Astrocyte (in vitro differentiated cells and primary cell): ENCODE measurements at regions not wholly inside any gene's neighbourhood (a gene's known extent, or its start where the extent isn't known, plus 50 kb on each side); places are given as distances from the start of the nearest gene placed in this dataset.
A peak's percentile ranks its signal among the peaks of the same experiment; 100 is the strongest.

Experiments used
- DNase-seq: peaks from one replicate; pipeline ENCODE4 v3.0.0-alpha.2; 2010; ENCODE audit warnings: low read depth
- FAIRE-seq: peaks from 2 replicates; lab custom pipeline; 2011; peaks lifted over from hg19 to GRCh38; lab: Jason Lieb, UNC
- H2AFZ ChIP-seq: 2 replicates; pipeline ENCODE4 v1.6.0; 2012; ENCODE audit warnings: low read depth, low read length, inconsistent platforms
- H3K27ac ChIP-seq: 2 replicates; pipeline ENCODE4 v1.5.1; 2011; ENCODE audit warnings: low read depth, low read length, inconsistent platforms
- H3K27me3 ChIP-seq: 2 replicates; pipeline ENCODE4 v1.6.0; 2011; ENCODE audit warnings: low read length, inconsistent platforms; ENCODE audit not compliant: insufficient read depth
- H3K36me3 ChIP-seq: 2 replicates; pipeline ENCODE4 v1.5.1; 2011; ENCODE audit warnings: low read length, inconsistent platforms; ENCODE audit not compliant: insufficient read depth
- H3K4me1 ChIP-seq: 2 replicates; pipeline ENCODE4 v1.5.1; 2011; ENCODE audit warnings: low read length, inconsistent platforms; ENCODE audit not compliant: insufficient read depth
- H3K4me2 ChIP-seq: 2 replicates; pipeline ENCODE4 v1.6.0; 2012; ENCODE audit warnings: low read length, inconsistent platforms
- H3K4me3 ChIP-seq: 2 replicates; pipeline ENCODE4 v1.5.1; 2011; ENCODE audit warnings: low read depth, mild to moderate bottlenecking, low read length, inconsistent platforms; ENCODE audit not compliant: insufficient read depth
- H3K79me2 ChIP-seq: 2 replicates; pipeline ENCODE4 v1.6.0; 2012; ENCODE audit warnings: mild to moderate bottlenecking, low read length, inconsistent platforms; ENCODE audit not compliant: insufficient read depth
- H3K9ac ChIP-seq: 2 replicates; pipeline ENCODE4 v1.6.0; 2012; ENCODE audit warnings: mild to moderate bottlenecking, low read length, inconsistent platforms
- H3K9me3 ChIP-seq: 2 replicates; pipeline ENCODE4 v1.5.1; 2012; ENCODE audit warnings: low read depth, mild to moderate bottlenecking, low read length, inconsistent platforms; ENCODE audit not compliant: insufficient read depth
- H4K20me1 ChIP-seq: 2 replicates; pipeline ENCODE4 v1.6.0; 2012; ENCODE audit warnings: low read length, inconsistent platforms; ENCODE audit not compliant: insufficient read depth
- H3K27ac Mint-ChIP-seq: one replicate; pipeline ENCODE4 v1.8.0; 2021; ENCODE audit warnings: mild to moderate bottlenecking, mixed read lengths; ENCODE audit not compliant: unreplicated experiment
- H3K27me3 Mint-ChIP-seq: one replicate; pipeline ENCODE4 v1.8.0; 2021; ENCODE audit warnings: low read depth, mixed read lengths; ENCODE audit not compliant: unreplicated experiment
- H3K36me3 Mint-ChIP-seq: one replicate; pipeline ENCODE4 v1.8.0; 2021; ENCODE audit warnings: low read depth, mixed read lengths; ENCODE audit not compliant: unreplicated experiment
- H3K4me1 Mint-ChIP-seq: one replicate; pipeline ENCODE4 v1.8.0; 2021; ENCODE audit warnings: low read depth, mixed read lengths; ENCODE audit not compliant: unreplicated experiment
- H3K4me3 Mint-ChIP-seq: one replicate; pipeline ENCODE4 v1.8.0; 2021; ENCODE audit warnings: mild to moderate bottlenecking, moderate library complexity, mixed read lengths; ENCODE audit not compliant: unreplicated experiment
- H3K9me3 Mint-ChIP-seq: one replicate; pipeline ENCODE4 v1.8.0; 2021; ENCODE audit warnings: mild to moderate bottlenecking, mixed read lengths; ENCODE audit not compliant: unreplicated experiment
- EZH2 ChIP-seq: IDR thresholded peaks from 2 replicates; pipeline ENCODE4 v1.6.1; 2012; ENCODE audit warnings: mild to moderate bottlenecking, low read length, inconsistent platforms; ENCODE audit not compliant: insufficient read depth
- TF ChIP-seq, protein P1 (sequence below): IDR thresholded peaks from 2 replicates; pipeline ENCODE4 v1.5.1; 2011; ENCODE audit warnings: low read depth, mild to moderate bottlenecking, inconsistent platforms, low read length, moderate library complexity; ENCODE audit not compliant: insufficient read depth

DNA sequence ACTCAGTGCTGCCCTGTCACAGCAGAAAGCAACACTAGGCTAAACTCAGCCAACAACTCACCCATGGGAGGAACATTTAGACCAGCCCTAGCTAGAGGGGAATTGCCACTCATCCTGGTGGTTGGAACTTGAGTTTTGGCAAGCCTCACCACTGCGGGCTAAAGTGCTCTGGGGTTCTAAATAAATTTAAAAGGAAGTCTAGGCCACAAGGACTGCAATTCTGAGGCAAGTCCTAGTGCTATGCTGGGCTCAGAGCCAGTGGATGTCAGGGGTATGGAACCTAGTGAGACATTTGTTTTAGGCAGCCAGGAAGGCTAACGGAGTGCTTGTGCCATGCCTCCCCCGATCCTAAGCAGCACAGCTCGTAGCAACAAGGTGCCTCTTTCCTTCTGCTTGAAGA, 78.0 kb downstream of the RGS13 start:
- no peak for TF ChIP-seq EZH2
- TF ChIP-seq, protein P1, sequence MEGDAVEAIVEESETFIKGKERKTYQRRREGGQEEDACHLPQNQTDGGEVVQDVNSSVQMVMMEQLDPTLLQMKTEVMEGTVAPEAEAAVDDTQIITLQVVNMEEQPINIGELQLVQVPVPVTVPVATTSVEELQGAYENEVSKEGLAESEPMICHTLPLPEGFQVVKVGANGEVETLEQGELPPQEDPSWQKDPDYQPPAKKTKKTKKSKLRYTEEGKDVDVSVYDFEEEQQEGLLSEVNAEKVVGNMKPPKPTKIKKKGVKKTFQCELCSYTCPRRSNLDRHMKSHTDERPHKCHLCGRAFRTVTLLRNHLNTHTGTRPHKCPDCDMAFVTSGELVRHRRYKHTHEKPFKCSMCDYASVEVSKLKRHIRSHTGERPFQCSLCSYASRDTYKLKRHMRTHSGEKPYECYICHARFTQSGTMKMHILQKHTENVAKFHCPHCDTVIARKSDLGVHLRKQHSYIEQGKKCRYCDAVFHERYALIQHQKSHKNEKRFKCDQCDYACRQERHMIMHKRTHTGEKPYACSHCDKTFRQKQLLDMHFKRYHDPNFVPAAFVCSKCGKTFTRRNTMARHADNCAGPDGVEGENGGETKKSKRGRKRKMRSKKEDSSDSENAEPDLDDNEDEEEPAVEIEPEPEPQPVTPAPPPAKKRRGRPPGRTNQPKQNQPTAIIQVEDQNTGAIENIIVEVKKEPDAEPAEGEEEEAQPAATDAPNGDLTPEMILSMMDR: no peak

DNA sequence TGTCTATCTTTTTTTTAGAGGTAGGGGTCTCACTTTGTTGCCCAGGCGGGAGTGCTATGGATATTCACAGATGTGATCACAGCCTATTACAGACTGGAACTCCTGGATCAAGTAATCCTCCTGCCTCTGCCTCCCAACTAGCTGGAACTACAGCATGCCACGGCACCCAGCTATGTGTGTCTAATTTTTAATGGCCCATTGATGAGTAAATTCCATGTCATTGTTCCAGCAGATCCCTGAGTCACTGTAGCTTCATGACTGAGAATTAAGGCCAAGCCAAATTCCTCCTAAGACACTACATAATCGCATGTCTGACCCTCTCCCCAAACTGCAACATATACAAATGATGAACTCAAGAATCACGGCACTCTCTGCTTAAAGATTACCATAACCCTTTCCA, 84.2 kb upstream of the RGS2 start:
- FAIRE-seq (peak; percentile 9), DNase-seq (peak; percentile 53)
- H3K27me3 Mint-ChIP-seq: no peaks in the 10 kb centered on the region
- TF ChIP-seq, protein P1: no peak
- no peak for TF ChIP-seq EZH2
- no peak overlapping the region for H3K27ac ChIP-seq
- H3K9me3 Mint-ChIP-seq: peaks cover 2% of the 10 kb centered on the region
- H3K36me3 ChIP-seq: no peaks in the 10 kb centered on the region
- H3K9me3 ChIP-seq: peaks cover 1% of the 10 kb centered on the region
- H3K9ac ChIP-seq: no peak overlapping the region
- H2AFZ ChIP-seq: peak overlapping the region; percentile 49
- H3K4me1 Mint-ChIP-seq: peaks cover 3% of the 10 kb centered on the region
- no peaks in the 10 kb centered on the region for H3K36me3 Mint-ChIP-seq
- no peaks in the 10 kb centered on the region for H4K20me1 ChIP-seq
- H3K4me1 ChIP-seq: peaks cover 6% of the 10 kb centered on the region
- H3K27ac Mint-ChIP-seq: no peak overlapping the region
- peak overlapping the region; percentile 45 for H3K4me2 ChIP-seq
- H3K27me3 ChIP-seq: no peaks in the 10 kb centered on the region
- H3K4me3 Mint-ChIP-seq: no peak overlapping the region
- no peaks in the 10 kb centered on the region for H3K79me2 ChIP-seq
- no peak overlapping the region for H3K4me3 ChIP-seq

More for the DNA sequence above, 78.0 kb downstream of the RGS13 start:
- no peaks in the 10 kb centered on the region for H4K20me1 ChIP-seq
- no peaks in the 10 kb centered on the region for H3K36me3 ChIP-seq
- Mint-ChIP-seq H3K27me3 (no peaks in the 10 kb centered on the region), H3K36me3 (no peaks in the 10 kb centered on the region), H3K27ac (no peak overlapping the region), H3K4me1 (no peaks in the 10 kb centered on the region), H3K9me3 (peaks cover 4% of the 10 kb centered on the region), H3K4me3 (no peak overlapping the region)
- H3K4me1 ChIP-seq: peaks cover 4% of the 10 kb centered on the region
- H3K4me2 ChIP-seq: no peak overlapping the region
- DNase-seq (peak; percentile 20), FAIRE-seq (no peak)
- no peaks in the 10 kb centered on the region for H3K79me2 ChIP-seq
- H3K27ac ChIP-seq: no peak overlapping the region
- H3K4me3 ChIP-seq: no peak overlapping the region
- no peak overlapping the region for H3K9ac ChIP-seq
- H3K27me3 ChIP-seq: no peaks in the 10 kb centered on the region
- no peak overlapping the region for H2AFZ ChIP-seq
- no peaks in the 10 kb centered on the region for H3K9me3 ChIP-seq

DNA sequence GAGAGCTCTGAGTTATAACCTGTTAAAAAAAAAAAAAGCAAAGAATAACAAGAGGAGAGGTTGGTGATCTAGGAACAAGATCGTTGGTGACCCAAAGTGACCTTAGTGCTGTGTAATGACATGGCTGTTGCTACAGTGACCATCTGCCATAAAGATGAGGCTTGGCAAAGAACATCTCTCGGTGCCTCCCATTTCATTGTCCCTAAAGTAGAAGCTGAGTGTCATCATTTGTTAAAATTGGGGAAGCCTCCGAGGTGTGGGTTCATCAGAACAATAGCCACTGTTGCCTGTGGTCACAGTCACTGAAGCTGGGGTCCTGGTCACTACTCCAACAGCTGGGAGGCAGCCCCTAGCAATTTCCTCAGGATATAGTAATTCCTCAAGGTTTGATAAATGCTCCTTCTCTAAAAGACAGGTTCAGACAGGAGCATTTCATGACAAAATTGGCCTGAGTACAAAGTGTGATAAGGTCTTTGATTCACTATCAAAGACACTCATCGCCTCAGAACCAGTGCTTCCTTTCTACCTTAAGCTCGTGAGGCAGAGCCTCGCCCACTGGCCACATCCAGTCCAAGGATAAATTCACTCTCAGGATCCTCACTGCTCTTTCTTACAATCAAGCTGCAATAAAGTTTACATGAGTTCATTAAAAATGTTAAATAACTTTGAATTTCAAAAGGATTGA, 81.9 kb upstream of the RGS2 start:
- Histone ChIP-seq H3K9me3 (no peaks in the 10 kb centered on the region), H3K27me3 (no peaks in the 10 kb centered on the region), H3K4me3 (no peak overlapping the region), H3K36me3 (no peaks in the 10 kb centered on the region), H3K4me2 (no peak overlapping the region), H2AFZ (no peak overlapping the region), H3K27ac (no peak overlapping the region), H3K4me1 (peaks cover 6% of the 10 kb centered on the region), H4K20me1 (no peaks in the 10 kb centered on the region), H3K79me2 (no peaks in the 10 kb centered on the region), H3K9ac (no peak overlapping the region)
- no peak overlapping the region for H3K27ac Mint-ChIP-seq
- no peak for TF ChIP-seq EZH2
- TF ChIP-seq, protein P1: no peak
- H3K36me3 Mint-ChIP-seq: no peaks in the 10 kb centered on the region
- no peak for FAIRE-seq
- H3K27me3 Mint-ChIP-seq: no peaks in the 10 kb centered on the region
- no peak for DNase-seq
- no peaks in the 10 kb centered on the region for H3K9me3 Mint-ChIP-seq
- no peak overlapping the region for H3K4me3 Mint-ChIP-seq
- peaks cover 3% of the 10 kb centered on the region for H3K4me1 Mint-ChIP-seq
